ENCODE measurements at regions not wholly inside any gene's neighbourhood (a gene's known extent, or its start where the extent isn't known, plus 50 kb on each side); places are given as distances from the start of the nearest gene placed in this dataset.

DNA sequence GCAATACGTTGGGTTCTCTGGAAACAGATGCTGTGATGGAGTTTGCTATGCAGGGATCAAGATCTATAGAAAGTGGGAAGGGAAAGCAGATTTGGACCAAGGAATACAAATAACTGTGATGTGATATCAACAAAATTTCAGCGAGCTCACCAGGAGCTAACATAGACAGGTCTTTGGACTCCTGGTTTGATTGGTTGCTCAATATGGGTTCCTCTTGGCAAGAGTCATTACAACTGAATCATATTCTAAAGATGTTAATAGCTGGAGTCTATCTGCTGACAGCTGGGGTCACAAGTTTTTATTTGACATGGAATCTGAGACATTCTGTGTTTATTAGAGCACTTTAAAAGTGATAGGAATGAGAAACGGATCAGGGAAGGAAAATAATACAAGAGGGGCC lies 637.6 kb upstream of the GNPDA2 start:
- no peak overlapping the region for H3K27ac Mint-ChIP-seq
- H3K9me3 Mint-ChIP-seq, result peaks cover 1 to 10% of the 10 kb centered on the region in 2 donors
- no peak for ATAC-seq (replicated peaks)
- H3K36me3 Mint-ChIP-seq, result no peaks in the 10 kb centered on the region
- no peak overlapping the region for H3K4me3 Mint-ChIP-seq
- no peaks in the 10 kb centered on the region for H3K27me3 Mint-ChIP-seq
- H3K4me1 Mint-ChIP-seq, result no peaks in the 10 kb centered on the region
- DNase-seq, result no peak

DNA sequence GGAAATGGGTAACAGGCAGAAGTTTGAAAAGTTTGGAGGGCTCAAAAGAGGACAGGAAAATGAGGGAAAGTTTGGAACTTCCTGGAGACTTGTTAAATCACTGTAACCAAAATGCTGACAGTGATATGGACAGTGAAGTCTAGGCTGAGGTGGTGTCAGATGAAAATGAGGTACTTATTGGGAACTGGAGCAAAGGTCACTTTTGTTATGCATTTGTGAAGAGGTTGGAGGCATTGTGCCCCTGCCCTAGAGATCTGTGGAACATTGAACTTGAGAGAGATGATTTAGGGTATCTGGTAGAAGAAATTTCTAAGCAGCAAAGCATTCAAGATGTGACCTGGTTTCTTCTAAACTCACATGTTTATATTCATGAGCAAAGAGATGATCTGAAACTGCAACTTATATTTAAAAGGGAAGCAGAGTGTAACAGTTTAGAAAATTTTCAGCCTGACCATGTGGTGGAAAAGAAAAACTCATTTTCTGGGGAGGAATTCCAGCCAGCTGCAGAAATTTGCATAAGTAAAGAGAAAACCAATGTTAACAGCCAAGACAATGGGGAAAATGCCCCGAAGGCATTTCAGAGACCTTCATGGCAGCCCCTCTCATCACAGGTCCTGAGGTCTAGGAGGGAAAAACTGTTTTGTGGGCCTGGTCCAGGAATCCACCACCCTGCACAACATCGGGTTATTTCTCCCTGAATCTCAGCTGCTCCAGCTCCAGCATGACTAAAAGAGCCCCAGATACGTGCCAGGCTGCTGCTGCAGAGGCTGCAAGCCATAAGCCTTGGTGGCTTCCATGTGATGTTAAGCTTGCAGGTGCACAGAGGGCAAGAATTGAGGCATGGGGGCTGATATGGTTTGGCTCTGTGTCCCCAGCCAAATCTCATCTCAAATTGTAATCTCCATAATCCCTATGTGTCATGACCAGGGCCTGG lies 632.5 kb upstream of the GNPDA2 start:
- Mint-ChIP-seq H3K4me3 (no peak overlapping the region), H3K4me1 (no peaks in the 10 kb centered on the region), H3K36me3 (no peaks in the 10 kb centered on the region)

DNA sequence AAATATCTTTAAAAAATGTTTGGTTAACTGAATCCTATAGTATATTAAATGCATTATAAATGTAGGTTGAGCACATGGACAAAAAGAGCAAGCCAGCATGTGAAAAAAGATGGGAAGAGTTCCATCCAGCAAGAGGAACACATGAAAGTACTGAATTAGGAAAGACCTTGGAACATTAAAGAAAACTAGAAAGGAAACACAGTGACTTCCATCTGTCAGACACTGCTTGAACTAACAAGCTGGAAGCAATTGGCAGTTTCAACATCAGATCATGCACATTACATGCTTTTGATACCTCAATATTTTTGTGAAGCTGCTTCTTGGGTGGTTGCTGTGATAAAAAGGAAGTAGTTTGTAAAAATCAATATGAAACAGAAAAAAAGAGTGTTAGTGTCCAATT lies 626.8 kb upstream of the GNPDA2 start:
- Mint-ChIP-seq H3K27me3 (no peaks in the 10 kb centered on the region), H3K4me3 (no peak overlapping the region), H3K9me3 (peaks cover 0 to 5% of the 10 kb centered on the region in 2 donors), H3K27ac (no peak overlapping the region), H3K36me3 (no peaks in the 10 kb centered on the region), H3K4me1 (no peaks in the 10 kb centered on the region)
- DNase-seq (no peak), ATAC-seq (replicated peaks) (no peak)

More for the DNA sequence above, 632.5 kb upstream of the GNPDA2 start:
- Mint-ChIP-seq H3K27ac (no peak overlapping the region), H3K9me3 (peaks cover 1 to 10% of the 10 kb centered on the region in 2 donors), H3K27me3 (no peaks in the 10 kb centered on the region)
- ATAC-seq (replicated peaks) (no peak), DNase-seq (no peak)

DNA sequence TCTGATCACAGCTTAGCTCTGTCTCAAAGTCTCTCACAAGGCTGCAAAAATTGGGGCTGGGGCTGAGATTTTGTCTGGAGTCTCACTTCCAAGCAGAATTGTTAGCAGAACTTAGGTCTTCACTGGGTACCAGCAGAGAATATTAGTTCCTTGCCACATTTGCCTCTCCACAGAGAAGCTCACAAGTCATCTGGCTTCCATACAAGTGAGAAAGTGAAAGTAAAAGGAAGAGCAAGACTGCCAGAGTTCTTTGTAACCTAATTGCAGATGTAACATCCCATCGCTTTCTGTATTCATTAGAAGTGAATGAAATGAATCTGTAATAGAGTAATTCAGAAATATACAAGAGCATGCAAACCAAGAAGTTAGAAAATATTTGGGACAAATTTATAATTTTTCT lies 624.1 kb upstream of the GNPDA2 start:
- no peak for ATAC-seq (replicated peaks)
- no peaks in the 10 kb centered on the region for H3K36me3 Mint-ChIP-seq
- no peak for DNase-seq
- H3K4me3 Mint-ChIP-seq, result no peak overlapping the region
- no peak overlapping the region for H3K27ac Mint-ChIP-seq
- peaks cover 0 to 5% of the 10 kb centered on the region in 2 donors for H3K9me3 Mint-ChIP-seq
- H3K27me3 Mint-ChIP-seq, result no peaks in the 10 kb centered on the region
- no peaks in the 10 kb centered on the region for H3K4me1 Mint-ChIP-seq

- H3K4me1 Mint-ChIP-seq, result no peaks in the 10 kb centered on the region
- no peaks in the 10 kb centered on the region for H3K27me3 Mint-ChIP-seq
- ATAC-seq (replicated peaks) (no peak), DNase-seq (no peak)
- H3K36me3 Mint-ChIP-seq, result no peaks in the 10 kb centered on the region
- H3K9me3 Mint-ChIP-seq, result peaks cover 0 to 5% of the 10 kb centered on the region in 2 donors
- no peak overlapping the region for H3K27ac Mint-ChIP-seq
- no peak overlapping the region for H3K4me3 Mint-ChIP-seq
Measured at GRCh38 chr4:45349859-45350258, 623.5 kb upstream of the GNPDA2 start.

DNA sequence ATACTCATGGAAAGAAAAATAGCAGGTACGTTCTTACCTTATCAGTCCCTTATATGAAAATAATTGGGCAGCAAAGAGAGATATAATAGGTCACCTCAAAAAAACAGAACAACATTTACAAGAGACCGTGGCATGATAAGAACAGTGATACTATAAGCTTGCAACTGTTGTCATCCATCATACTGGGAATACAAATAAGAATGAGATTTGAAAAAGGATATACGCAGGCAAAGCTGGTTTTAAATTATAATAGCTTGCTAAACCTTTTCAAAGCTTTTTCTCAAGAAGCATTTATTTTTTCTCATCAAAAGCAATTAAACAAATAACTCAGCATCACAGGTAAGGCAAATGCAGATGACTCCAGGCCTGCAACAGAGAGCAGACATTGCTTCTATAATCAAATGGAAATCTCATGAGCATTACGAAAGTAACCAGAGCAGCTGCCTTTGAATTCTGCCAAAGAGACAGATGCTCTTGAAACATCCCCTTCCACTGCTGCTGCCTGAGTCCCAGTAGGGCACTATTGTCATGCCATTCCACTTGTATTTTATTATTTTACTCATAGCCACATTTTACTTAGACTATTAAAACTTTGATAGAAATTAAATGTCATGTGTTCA lies 620.6 kb upstream of the GNPDA2 start:
- H3K27me3 Mint-ChIP-seq, result no peaks in the 10 kb centered on the region
- H3K36me3 Mint-ChIP-seq, result no peaks in the 10 kb centered on the region
- DNase-seq (no peak), ATAC-seq (replicated peaks) (no peak)
- no peak overlapping the region for H3K4me3 Mint-ChIP-seq
- H3K9me3 Mint-ChIP-seq, result peaks cover 0 to 2% of the 10 kb centered on the region in 2 donors
- no peak overlapping the region for H3K27ac Mint-ChIP-seq
- H3K4me1 Mint-ChIP-seq, result no peaks in the 10 kb centered on the region

GRCh38 chr4:45345558-45345957 lies 619.2 kb upstream of the GNPDA2 start:
- Mint-ChIP-seq H3K27ac (no peak overlapping the region), H3K9me3 (no peaks in the 10 kb centered on the region), H3K27me3 (no peaks in the 10 kb centered on the region), H3K4me3 (no peak overlapping the region), H3K4me1 (no peaks in the 10 kb centered on the region), H3K36me3 (no peaks in the 10 kb centered on the region)
- DNase-seq, result no peak
- no peak for ATAC-seq (replicated peaks)

DNA sequence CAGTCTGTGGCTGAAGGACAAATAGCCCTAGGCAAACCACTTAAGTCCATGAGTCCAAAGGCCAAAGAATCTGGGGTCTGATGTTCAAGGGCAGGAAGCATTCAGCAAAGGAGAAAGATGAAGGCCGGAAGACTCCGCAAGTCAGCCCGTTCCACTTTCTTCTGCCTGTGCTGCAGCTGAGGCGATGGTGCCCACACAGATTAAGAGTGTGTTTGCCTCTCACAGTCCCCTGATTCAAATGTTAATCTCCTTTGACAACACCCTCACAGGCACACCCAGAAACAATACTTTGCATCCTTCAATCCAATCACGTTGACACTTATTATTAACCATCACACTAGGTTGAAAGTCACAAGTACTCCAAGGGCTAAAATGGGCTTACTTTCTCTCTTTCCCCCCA lies 605.4 kb upstream of the GNPDA2 start:
- no peak for DNase-seq
- Mint-ChIP-seq H3K4me1 (no peaks in the 10 kb centered on the region), H3K36me3 (no peaks in the 10 kb centered on the region), H3K27ac (no peak overlapping the region), H3K9me3 (peaks cover 0 to 4% of the 10 kb centered on the region in 2 donors), H3K27me3 (no peaks in the 10 kb centered on the region), H3K4me3 (no peak overlapping the region)
- ATAC-seq (replicated peaks), result no peak

DNA sequence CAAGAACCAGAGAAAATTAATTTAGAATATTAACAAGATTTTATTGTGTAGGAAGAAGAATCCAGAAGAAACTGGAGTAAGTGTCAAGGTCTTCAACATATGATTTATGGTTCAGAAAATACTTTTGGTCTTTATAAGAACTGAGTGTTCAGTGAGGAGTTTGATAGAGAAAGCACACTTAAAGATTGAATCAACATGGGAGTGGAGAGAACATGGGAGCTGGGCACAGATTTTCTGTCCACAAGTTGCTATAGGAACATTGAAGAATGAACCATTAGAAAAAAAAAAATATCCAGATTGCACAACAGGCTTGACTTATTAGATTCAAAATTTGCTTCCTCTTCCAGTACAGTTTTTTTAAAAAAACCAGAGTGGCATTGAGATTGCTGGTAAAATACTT lies 601.2 kb upstream of the GNPDA2 start:
- no peak overlapping the region for H3K27ac Mint-ChIP-seq
- ATAC-seq (replicated peaks), result no peak
- no peaks in the 10 kb centered on the region for H3K27me3 Mint-ChIP-seq
- DNase-seq, result no peak
- H3K9me3 Mint-ChIP-seq, result peaks cover 0 to 7% of the 10 kb centered on the region in 2 donors
- H3K4me3 Mint-ChIP-seq, result no peak overlapping the region
- H3K36me3 Mint-ChIP-seq, result no peaks in the 10 kb centered on the region
- no peaks in the 10 kb centered on the region for H3K4me1 Mint-ChIP-seq

DNA sequence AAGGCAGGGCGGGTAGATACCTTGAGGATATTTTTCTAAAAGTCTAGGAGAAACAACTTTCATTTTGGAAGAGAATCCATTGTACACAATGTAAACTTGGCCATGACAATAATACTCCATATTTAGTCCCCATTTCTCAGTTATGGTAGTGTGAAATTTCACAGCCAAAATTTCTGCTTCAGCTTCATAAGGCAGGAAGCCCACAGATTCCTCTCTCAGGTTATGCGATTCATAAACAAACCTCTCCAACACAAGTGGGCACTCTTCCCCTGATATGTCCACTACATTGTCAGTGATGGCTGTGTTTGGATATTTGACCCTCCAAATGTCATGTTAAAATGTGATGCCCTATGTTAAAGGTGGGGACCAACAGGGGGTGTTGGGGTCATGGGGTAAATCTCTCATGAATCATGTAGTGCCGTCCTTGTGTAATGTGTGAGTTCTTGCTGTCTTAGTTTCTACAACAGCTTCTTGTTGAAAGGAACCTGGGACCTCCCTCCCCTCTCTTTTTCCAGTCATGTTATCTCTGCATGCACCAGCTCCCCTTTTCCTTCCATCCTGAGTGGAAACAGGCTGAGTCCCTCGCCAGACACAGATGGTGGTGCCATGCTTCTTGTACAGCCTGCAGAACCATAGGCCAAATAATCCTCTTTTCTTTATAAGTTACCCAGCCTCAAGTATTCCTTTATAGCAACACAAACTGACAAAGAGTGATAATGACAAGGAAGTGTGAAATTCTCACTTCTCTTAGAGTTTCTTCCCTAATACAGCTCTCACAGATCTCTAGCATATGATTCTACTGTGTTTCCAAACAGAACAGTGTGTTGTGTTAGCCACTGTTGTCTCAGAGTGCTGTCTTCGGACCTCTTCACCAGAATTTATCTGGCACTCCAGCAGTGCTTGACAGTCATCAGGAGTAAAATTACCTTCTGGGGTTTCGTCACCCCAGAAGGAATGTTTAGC lies 598.4 kb upstream of the GNPDA2 start:
- ATAC-seq (replicated peaks), result no peak
- no peaks in the 10 kb centered on the region for H3K27me3 Mint-ChIP-seq
- H3K36me3 Mint-ChIP-seq, result no peaks in the 10 kb centered on the region
- H3K4me3 Mint-ChIP-seq, result no peak overlapping the region
- no peak overlapping the region for H3K27ac Mint-ChIP-seq
- no peak for DNase-seq
- H3K4me1 Mint-ChIP-seq, result no peaks in the 10 kb centered on the region
- peaks cover 3 to 7% of the 10 kb centered on the region in 2 donors for H3K9me3 Mint-ChIP-seq

- ATAC-seq (replicated peaks), result no peak
- no peak for DNase-seq
- Mint-ChIP-seq H3K36me3 (no peaks in the 10 kb centered on the region), H3K4me1 (no peaks in the 10 kb centered on the region), H3K27ac (no peak overlapping the region), H3K9me3 (peaks cover 3 to 7% of the 10 kb centered on the region in 2 donors), H3K27me3 (no peaks in the 10 kb centered on the region), H3K4me3 (no peak overlapping the region)
Measured at GRCh38 chr4:45323453-45324058, 597.2 kb upstream of the GNPDA2 start.

- Mint-ChIP-seq H3K4me3 (no peak overlapping the region), H3K27ac (no peak overlapping the region)
- no peak for DNase-seq
Measured at GRCh38 chr4:45317739-45318138, 591.4 kb upstream of the GNPDA2 start.

DNA sequence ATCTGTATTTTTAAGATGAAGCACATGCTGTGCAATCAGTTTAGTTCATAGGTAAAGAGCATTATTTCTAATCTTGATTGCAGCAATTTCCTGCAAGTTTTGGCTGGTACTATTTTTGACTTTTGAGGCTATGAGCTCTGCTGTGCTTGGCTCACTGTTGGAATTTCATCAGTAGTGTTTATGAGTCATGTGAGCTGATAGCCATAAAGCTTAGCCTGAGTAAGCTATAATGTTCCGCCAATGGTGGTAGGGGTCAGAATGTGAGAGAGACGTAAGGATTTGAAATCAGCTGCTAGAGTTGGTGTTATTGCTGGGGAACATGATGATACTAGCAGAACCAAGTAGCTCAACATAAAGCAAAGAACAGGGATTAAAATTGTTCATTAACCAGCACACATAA lies 590.9 kb upstream of the GNPDA2 start:
- no peaks in the 10 kb centered on the region for H3K4me1 Mint-ChIP-seq
- DNase-seq, result no peak
- no peak overlapping the region for H3K27ac Mint-ChIP-seq
- no peaks in the 10 kb centered on the region for H3K36me3 Mint-ChIP-seq
- H3K4me3 Mint-ChIP-seq, result no peak overlapping the region
- no peaks in the 10 kb centered on the region for H3K27me3 Mint-ChIP-seq
- ATAC-seq (replicated peaks), result no peak
- peaks cover 3% of the 10 kb centered on the region in 2 donors for H3K9me3 Mint-ChIP-seq

More at GRCh38 chr4:45317739-45318138, 591.4 kb upstream of the GNPDA2 start:
- Mint-ChIP-seq H3K36me3 (no peaks in the 10 kb centered on the region), H3K27me3 (no peaks in the 10 kb centered on the region), H3K9me3 (peaks cover 3% of the 10 kb centered on the region in 2 donors), H3K4me1 (no peaks in the 10 kb centered on the region)
- no peak for ATAC-seq (replicated peaks)

DNA sequence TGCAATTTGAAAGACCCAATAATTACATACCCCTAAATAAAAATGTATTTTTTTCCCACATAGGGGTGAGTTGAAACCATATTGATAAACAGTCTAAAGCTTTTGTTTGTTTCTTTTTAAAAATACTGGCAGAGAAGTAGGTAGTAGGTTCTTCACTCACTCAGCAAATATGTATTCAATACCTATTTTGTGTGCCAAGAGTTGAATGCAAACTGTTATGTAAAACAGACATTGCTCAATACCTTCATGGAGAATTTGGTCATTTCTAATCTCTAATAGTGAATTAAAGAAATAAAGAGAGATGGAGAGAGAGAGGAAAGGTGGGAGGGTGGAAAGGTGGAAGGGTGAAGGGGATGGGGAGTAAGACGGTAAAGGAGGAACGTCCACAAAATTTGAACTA lies 589.9 kb upstream of the GNPDA2 start:
- Mint-ChIP-seq H3K9me3 (peaks cover 3% of the 10 kb centered on the region in 2 donors), H3K4me1 (no peaks in the 10 kb centered on the region), H3K36me3 (no peaks in the 10 kb centered on the region), H3K27ac (no peak overlapping the region), H3K27me3 (no peaks in the 10 kb centered on the region), H3K4me3 (no peak overlapping the region)
- ATAC-seq (replicated peaks), result no peak
- DNase-seq, result no peak
